K562 (cell line): ENCODE measurements at regions not wholly inside any gene's neighbourhood (a gene's known extent, or its start where the extent isn't known, plus 50 kb on each side); places are given as distances from the start of the nearest gene placed in this dataset.

Experiments used
- ATAC-seq: fragments of 200-7000 bp; cut with Tn5 transposase; 3 replicates; pipeline ENCODE4 v1.9.1; 2020; ENCODE audit warnings: moderate library complexity
- BruUV-seq: library from RNA; stranded (reverse); fragments of 400-500 nt; replicated peaks from 2 replicates; lab custom pipeline; 2021; lab: Mats Ljungman, UMichigan
- CTCF ChIA-PET: fragments of 300-600 bp; formaldehyde crosslinking; extraction: SDS; loops from one replicate; lab custom pipeline; 2021; ENCODE audit warnings: low intra/inter-chr PET ratio; lab: Yijun Ruan, JAX
- POLR2A ChIA-PET: fragments of 300-600, 350-650 bp; sonication (Branson Sonifier 250); formaldehyde crosslinking; extraction: SDS; loops from one replicate; lab custom pipeline; 2021; ENCODE audit warnings: antibody characterized with exemption, inconsistent platforms; lab: Yijun Ruan, JAX
- DNase-seq, 4 experiments: peaks; one replicate each; pipeline versions ENCODE4 v3.0.0 to v3.0.0-alpha.2; 2011 to 2018; ENCODE audit warnings: low spot score in 3 of 4, mixed read lengths in 3 of 4; ENCODE audit errors: extremely low read depth in 1 of 4
- FAIRE-seq: peaks from 2 replicates; lab custom pipeline; 2011; peaks lifted over from hg19 to GRCh38; lab: Jason Lieb, UNC
- H2AFZ ChIP-seq: 2 replicates; pipeline ENCODE4 v1.6.0; 2011; ENCODE audit warnings: low read depth, low read length, control low read depth, inconsistent platforms
- H3K27ac ChIP-seq: fragments of 200-600 bp; 3 replicates; pipeline ENCODE4 v1.8.0; 2011; ENCODE audit warnings: low read depth, mild to moderate bottlenecking, control low read depth, inconsistent platforms, low read length, moderate library complexity, mixed read lengths; ENCODE audit errors: extremely low read depth
- H3K27me3 ChIP-seq, 2 experiments: fragments of 300-600 bp in 1 of 2; 2 replicates in 1 of 2; 3 replicates in 1 of 2; pipeline versions ENCODE4 v1.6.0 to v1.8.0; 2011; ENCODE audit warnings: inconsistent platforms in 2 of 2, low read length in 2 of 2, mild to moderate bottlenecking in 1 of 2, mixed read lengths in 1 of 2, moderate library complexity in 1 of 2; ENCODE audit not compliant: control insufficient read depth in 2 of 2, insufficient read depth in 2 of 2
- H3K36me3 ChIP-seq: fragments of 300-600 bp; 3 replicates; pipeline ENCODE4 v1.8.0; 2011; ENCODE audit warnings: mild to moderate bottlenecking, low read length, inconsistent platforms; ENCODE audit not compliant: control insufficient read depth, insufficient read depth
- H3K4me1 ChIP-seq, 2 experiments: fragments of 200-600 bp in 1 of 2; replicated peaks in 1 of 2; 2 replicates in 1 of 2; 3 replicates in 1 of 2; pipeline versions ENCODE4 v1.5.1 to v1.8.0; 2011; ENCODE audit warnings: inconsistent platforms in 2 of 2, low read length in 2 of 2, mild to moderate bottlenecking in 1 of 2, mixed read lengths in 1 of 2, moderate library complexity in 1 of 2; ENCODE audit not compliant: control insufficient read depth in 2 of 2, insufficient read depth in 2 of 2
- H3K4me2 ChIP-seq: 2 replicates; pipeline ENCODE4 v1.6.1; 2011; ENCODE audit warnings: low read length, control low read depth, inconsistent platforms, mixed read lengths; ENCODE audit not compliant: insufficient read depth
- H3K4me3 ChIP-seq: fragments of 200-600 bp; sonication (generic), shearing (Covaris generic); 2 replicates; pipeline ENCODE4 v1.5.1; 2016; ENCODE audit warnings: control low read depth, inconsistent platforms
- H3K79me2 ChIP-seq: fragments of 200-600 bp; 3 replicates; pipeline ENCODE4 v1.8.0; 2011; ENCODE audit warnings: low read length, inconsistent platforms; ENCODE audit not compliant: control insufficient read depth, insufficient read depth
- H3K9ac ChIP-seq, 2 experiments: 2 replicates each; pipeline versions ENCODE4 v1.6.0 to v1.6.1; 2011; ENCODE audit warnings: low read depth in 2 of 2, low read length in 2 of 2, control low read depth in 1 of 2, inconsistent platforms in 1 of 2, mild to moderate bottlenecking in 1 of 2, mixed read lengths in 1 of 2; ENCODE audit not compliant: insufficient read depth in 1 of 2
- H3K9me1 ChIP-seq: one replicate; pipeline ENCODE4 v1.6.0; 2011; ENCODE audit warnings: inconsistent platforms, mild to moderate bottlenecking, low read length, moderate library complexity; ENCODE audit not compliant: control insufficient read depth, insufficient read depth
- H3K9me3 ChIP-seq: replicated peaks from 2 replicates; pipeline ENCODE4 v1.5.1; 2011; ENCODE audit warnings: low read depth, low read length, inconsistent platforms; ENCODE audit not compliant: control insufficient read depth, insufficient read depth
- H4K20me1 ChIP-seq: replicated peaks from 2 replicates; pipeline ENCODE4 v1.6.1; 2011; ENCODE audit warnings: low read length, inconsistent platforms, mixed read lengths; ENCODE audit not compliant: control insufficient read depth, insufficient read depth
- GTF2A2 ChIP-seq: IDR thresholded peaks from 2 replicates; pipeline ENCODE4 v1.6.1; 2016; ENCODE audit warnings: mild to moderate bottlenecking, missing genetic modification characterization, missing compliant biosample characterization
- GTF2E2 ChIP-seq: fragments of 200-800 bp; sonication (Bioruptor generic); IDR thresholded peaks from 2 replicates; pipeline ENCODE4 v1.6.1; 2016; ENCODE audit warnings: missing genetic modification characterization, missing compliant biosample characterization
- NFE2L1 ChIP-seq: fragments of 450-650 bp; IDR thresholded peaks from 2 replicates; pipeline ENCODE4 v1.6.1; 2016; ENCODE audit warnings: missing genetic modification characterization, low read depth, mild to moderate bottlenecking, missing compliant biosample characterization, moderate library complexity, borderline replicate concordance
- PRMT5 ChIP-seq: sonication (generic); formaldehyde crosslinking; IDR thresholded peaks from 2 replicates; pipeline ENCODE4 v1.5.0; 2020; ENCODE audit warnings: missing genetic modification reagents
- ZKSCAN1 ChIP-seq: fragments of 150-350 bp; IDR thresholded peaks from 2 replicates; pipeline ENCODE4 v1.6.1; 2016; ENCODE audit warnings: low read depth, low read length
- ZNF644 ChIP-seq: fragments of 200-800 bp; sonication (Bioruptor generic); IDR thresholded peaks from 2 replicates; pipeline ENCODE4 v1.6.1; 2016; ENCODE audit warnings: low read depth, missing genetic modification characterization, missing compliant biosample characterization
- WGBS: fragments of 100-300 bp; shearing (Covaris generic); methylation state at CpG from one replicate; pipeline ENCODE4 v1.1.6; 2016; ENCODE audit warnings: low coverage, mixed read lengths; ENCODE audit not compliant: insufficient coverage; ENCODE audit errors: missing lambda C conversion rate; 5-methylcytosine and 5-hydroxymethylcytosine counted together
- in situ Hi-C: fragments of 300-500 bp; cut with MboI; formaldehyde crosslinking; loops from 4 replicates; pipeline ENCODE4 v1.15.0; 2018; ENCODE audit warnings: inconsistent platforms, mixed read lengths
- intact Hi-C: fragments of 100-400 bp; cut with micrococcal nuclease; formaldehyde crosslinking; loops from 2 replicates; pipeline ENCODE4 v1.14.2; 2022
- TF ChIP-seq, protein P1 (sequence below): fragments of 150-350 bp; conservative IDR thresholded peaks from 2 replicates; pipeline ENCODE4 v1.6.1; 2014; ENCODE audit warnings: low read length
- TF ChIP-seq, protein P2 (sequence below), 2 experiments: fragments of 450-650 bp in 1 of 2; sonication (generic) in 1 of 2; formaldehyde crosslinking in 1 of 2; IDR thresholded peaks; 2 replicates each; pipeline versions ENCODE4 v1.7.1 to v1.9.0; 2016 to 2022; ENCODE audit warnings: inconsistent platforms in 1 of 2, mild to moderate bottlenecking in 1 of 2, missing genetic modification reagents in 1 of 2
- TF ChIP-seq, protein P3 (sequence below): fragments of 250-450 bp; sonication (Bioruptor Pico); IDR thresholded peaks from 2 replicates; pipeline ENCODE4 v1.8.0; 2021; ENCODE audit warnings: mild to moderate bottlenecking, moderate library complexity

DNA sequence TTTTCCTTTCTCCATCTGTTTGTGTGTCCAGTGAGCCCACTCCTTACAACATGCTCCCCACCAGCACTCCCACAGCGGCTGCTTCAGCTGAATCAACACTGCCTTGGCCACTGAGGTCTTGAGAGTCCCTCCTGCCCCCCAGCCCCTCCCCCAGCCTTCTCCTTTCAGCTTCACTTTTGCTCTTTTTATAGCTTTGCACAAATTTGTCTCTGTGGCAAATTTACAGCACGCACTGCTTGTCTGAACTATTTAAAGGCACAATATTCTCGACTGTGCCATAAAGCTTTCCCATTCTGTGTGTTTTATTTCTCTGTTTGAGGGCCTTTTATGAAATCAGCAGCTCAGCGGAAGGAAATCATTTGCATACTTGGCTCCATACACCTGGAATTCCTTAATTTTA is 579.3 kb downstream of the TOX3 start:
- ChIA-PET CTCF (no interaction called here), POLR2A (no interaction called here)
- FAIRE-seq (no peak), DNase-seq (no peak), ATAC-seq (no peak)
- Histone ChIP-seq H2AFZ (no peak overlapping the region), H3K9me1 (no peaks in the 10 kb centered on the region), H3K9ac (no peak overlapping the region), H3K79me2 (no peaks in the 10 kb centered on the region), H3K9me3 (no peaks in the 10 kb centered on the region), H3K4me1 (no peaks in the 10 kb centered on the region), H3K36me3 (no peaks in the 10 kb centered on the region), H3K4me2 (no peak overlapping the region), H3K27me3 (no peaks in the 10 kb centered on the region), H3K27ac (no peak overlapping the region), H3K4me3 (no peak overlapping the region), H4K20me1 (no peaks in the 10 kb centered on the region)
- intact Hi-C loops (no loop called here), in situ Hi-C loops (no loop called here)
- WGBS: 2% methylated on average over 4 of the region's 4 CpGs
- BruUV-seq: no TSS peak
- no peak for TF ChIP-seq PRMT5
- TF ChIP-seq ZNF644 (tag): no peak
- no peak for TF ChIP-seq GTF2E2
- TF ChIP-seq, protein P1, sequence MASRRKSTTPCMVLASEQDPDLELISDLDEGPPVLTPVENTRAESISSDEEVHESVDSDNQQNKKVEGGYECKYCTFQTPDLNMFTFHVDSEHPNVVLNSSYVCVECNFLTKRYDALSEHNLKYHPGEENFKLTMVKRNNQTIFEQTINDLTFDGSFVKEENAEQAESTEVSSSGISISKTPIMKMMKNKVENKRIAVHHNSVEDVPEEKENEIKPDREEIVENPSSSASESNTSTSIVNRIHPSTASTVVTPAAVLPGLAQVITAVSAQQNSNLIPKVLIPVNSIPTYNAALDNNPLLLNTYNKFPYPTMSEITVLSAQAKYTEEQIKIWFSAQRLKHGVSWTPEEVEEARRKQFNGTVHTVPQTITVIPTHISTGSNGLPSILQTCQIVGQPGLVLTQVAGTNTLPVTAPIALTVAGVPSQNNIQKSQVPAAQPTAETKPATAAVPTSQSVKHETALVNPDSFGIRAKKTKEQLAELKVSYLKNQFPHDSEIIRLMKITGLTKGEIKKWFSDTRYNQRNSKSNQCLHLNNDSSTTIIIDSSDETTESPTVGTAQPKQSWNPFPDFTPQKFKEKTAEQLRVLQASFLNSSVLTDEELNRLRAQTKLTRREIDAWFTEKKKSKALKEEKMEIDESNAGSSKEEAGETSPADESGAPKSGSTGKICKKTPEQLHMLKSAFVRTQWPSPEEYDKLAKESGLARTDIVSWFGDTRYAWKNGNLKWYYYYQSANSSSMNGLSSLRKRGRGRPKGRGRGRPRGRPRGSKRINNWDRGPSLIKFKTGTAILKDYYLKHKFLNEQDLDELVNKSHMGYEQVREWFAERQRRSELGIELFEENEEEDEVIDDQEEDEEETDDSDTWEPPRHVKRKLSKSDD: no peak
- TF ChIP-seq, protein P2, sequence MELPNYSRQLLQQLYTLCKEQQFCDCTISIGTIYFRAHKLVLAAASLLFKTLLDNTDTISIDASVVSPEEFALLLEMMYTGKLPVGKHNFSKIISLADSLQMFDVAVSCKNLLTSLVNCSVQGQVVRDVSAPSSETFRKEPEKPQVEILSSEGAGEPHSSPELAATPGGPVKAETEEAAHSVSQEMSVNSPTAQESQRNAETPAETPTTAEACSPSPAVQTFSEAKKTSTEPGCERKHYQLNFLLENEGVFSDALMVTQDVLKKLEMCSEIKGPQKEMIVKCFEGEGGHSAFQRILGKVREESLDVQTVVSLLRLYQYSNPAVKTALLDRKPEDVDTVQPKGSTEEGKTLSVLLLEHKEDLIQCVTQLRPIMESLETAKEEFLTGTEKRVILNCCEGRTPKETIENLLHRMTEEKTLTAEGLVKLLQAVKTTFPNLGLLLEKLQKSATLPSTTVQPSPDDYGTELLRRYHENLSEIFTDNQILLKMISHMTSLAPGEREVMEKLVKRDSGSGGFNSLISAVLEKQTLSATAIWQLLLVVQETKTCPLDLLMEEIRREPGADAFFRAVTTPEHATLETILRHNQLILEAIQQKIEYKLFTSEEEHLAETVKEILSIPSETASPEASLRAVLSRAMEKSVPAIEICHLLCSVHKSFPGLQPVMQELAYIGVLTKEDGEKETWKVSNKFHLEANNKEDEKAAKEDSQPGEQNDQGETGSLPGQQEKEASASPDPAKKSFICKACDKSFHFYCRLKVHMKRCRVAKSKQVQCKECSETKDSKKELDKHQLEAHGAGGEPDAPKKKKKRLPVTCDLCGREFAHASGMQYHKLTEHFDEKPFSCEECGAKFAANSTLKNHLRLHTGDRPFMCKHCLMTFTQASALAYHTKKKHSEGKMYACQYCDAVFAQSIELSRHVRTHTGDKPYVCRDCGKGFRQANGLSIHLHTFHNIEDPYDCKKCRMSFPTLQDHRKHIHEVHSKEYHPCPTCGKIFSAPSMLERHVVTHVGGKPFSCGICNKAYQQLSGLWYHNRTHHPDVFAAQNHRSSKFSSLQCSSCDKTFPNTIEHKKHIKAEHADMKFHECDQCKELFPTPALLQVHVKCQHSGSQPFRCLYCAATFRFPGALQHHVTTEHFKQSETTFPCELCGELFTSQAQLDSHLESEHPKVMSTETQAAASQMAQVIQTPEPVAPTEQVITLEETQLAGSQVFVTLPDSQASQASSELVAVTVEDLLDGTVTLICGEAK (IDR thresholded peaks at IDR 0.05): no peak
- TF ChIP-seq, protein P2 (CRISPR knock-in tag; IDR thresholded peaks at IDR 0.05): no peak
- no peak for TF ChIP-seq NFE2L1 (tag)
- TF ChIP-seq, protein P3, sequence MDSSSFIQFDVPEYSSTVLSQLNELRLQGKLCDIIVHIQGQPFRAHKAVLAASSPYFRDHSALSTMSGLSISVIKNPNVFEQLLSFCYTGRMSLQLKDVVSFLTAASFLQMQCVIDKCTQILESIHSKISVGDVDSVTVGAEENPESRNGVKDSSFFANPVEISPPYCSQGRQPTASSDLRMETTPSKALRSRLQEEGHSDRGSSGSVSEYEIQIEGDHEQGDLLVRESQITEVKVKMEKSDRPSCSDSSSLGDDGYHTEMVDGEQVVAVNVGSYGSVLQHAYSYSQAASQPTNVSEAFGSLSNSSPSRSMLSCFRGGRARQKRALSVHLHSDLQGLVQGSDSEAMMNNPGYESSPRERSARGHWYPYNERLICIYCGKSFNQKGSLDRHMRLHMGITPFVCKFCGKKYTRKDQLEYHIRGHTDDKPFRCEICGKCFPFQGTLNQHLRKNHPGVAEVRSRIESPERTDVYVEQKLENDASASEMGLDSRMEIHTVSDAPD: no peak
- TF ChIP-seq GTF2A2 (tag): no peak
- no peak for TF ChIP-seq ZKSCAN1
